ENCODE measurements at regions not wholly inside any gene's neighbourhood (a gene's known extent, or its start where the extent isn't known, plus 50 kb on each side); places are given as distances from the start of the nearest gene placed in this dataset.

DNA sequence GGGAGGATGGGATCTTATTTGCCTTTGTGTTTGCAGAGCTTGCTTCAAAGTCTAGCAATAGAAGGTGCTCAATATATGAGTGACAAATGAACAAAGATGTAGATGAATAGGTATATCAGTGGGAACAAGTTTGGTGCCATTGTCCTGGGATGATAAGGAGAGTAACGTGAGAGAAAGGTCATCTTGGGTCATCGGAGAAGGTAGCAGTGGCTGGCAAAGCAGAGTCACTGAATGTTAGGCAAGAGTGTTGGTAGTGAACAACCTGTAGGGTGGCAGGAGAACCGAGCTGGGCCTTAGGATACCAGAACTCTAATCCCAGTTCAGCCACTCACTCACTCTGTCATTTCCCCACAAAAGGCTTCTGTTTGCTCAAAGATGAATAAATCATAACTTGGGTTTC lies 87.2 kb downstream of the CCDC71L start:
- no peak overlapping the region for H3K27ac ChIP-seq (ENCODE audit: low read depth, low read length)
- ChIA-PET POLR2A (no interaction called here), CTCF (interaction anchor here (1.3 kb wide), 1 partner anchor 56 kb away, joined by 7 read pairs; no protein-coding TSS in a partner anchor)
- no peaks in the 10 kb centered on the region for H3K27me3 ChIP-seq (ENCODE audit: control insufficient read depth, insufficient read depth, low read length)
- no peak for DNase-seq (ENCODE audit: low read depth, low spot score)
- no peak overlapping the region for H3K4me3 ChIP-seq (ENCODE audit: low read depth, low read length)
- H3K9me3 ChIP-seq (ENCODE audit: control insufficient read depth, insufficient read depth, low read length), result peaks cover 3% of the 10 kb centered on the region; the same call in 1 of the 2 replicates
- TF ChIP-seq, protein P1, sequence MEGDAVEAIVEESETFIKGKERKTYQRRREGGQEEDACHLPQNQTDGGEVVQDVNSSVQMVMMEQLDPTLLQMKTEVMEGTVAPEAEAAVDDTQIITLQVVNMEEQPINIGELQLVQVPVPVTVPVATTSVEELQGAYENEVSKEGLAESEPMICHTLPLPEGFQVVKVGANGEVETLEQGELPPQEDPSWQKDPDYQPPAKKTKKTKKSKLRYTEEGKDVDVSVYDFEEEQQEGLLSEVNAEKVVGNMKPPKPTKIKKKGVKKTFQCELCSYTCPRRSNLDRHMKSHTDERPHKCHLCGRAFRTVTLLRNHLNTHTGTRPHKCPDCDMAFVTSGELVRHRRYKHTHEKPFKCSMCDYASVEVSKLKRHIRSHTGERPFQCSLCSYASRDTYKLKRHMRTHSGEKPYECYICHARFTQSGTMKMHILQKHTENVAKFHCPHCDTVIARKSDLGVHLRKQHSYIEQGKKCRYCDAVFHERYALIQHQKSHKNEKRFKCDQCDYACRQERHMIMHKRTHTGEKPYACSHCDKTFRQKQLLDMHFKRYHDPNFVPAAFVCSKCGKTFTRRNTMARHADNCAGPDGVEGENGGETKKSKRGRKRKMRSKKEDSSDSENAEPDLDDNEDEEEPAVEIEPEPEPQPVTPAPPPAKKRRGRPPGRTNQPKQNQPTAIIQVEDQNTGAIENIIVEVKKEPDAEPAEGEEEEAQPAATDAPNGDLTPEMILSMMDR (IDR thresholded peaks at IDR 0.05; ENCODE audit: low read depth, low read length), result no peak

GRCh38 chr7:106573125-106573663 lies 87.8 kb downstream of the CCDC71L start:
- H3K9me3 ChIP-seq (ENCODE audit: control insufficient read depth, insufficient read depth, low read length), result peaks cover 3% of the 10 kb centered on the region; the same call in 1 of the 2 replicates
- POLR2A ChIA-PET, result no interaction called here
- CTCF ChIA-PET, result interaction anchor here (1.3 kb wide), 1 partner anchor 56 kb away, joined by 7 read pairs; no protein-coding TSS in a partner anchor
- TF ChIP-seq, protein P1 (IDR thresholded peaks at IDR 0.05; ENCODE audit: low read depth, low read length), result no peak
- no peak for DNase-seq (ENCODE audit: low read depth, low spot score)
- no peak overlapping the region for H3K27ac ChIP-seq (ENCODE audit: low read depth, low read length)
- H3K4me3 ChIP-seq (ENCODE audit: low read depth, low read length), result no peak overlapping the region
- H3K27me3 ChIP-seq (ENCODE audit: control insufficient read depth, insufficient read depth, low read length), result no peaks in the 10 kb centered on the region

DNA sequence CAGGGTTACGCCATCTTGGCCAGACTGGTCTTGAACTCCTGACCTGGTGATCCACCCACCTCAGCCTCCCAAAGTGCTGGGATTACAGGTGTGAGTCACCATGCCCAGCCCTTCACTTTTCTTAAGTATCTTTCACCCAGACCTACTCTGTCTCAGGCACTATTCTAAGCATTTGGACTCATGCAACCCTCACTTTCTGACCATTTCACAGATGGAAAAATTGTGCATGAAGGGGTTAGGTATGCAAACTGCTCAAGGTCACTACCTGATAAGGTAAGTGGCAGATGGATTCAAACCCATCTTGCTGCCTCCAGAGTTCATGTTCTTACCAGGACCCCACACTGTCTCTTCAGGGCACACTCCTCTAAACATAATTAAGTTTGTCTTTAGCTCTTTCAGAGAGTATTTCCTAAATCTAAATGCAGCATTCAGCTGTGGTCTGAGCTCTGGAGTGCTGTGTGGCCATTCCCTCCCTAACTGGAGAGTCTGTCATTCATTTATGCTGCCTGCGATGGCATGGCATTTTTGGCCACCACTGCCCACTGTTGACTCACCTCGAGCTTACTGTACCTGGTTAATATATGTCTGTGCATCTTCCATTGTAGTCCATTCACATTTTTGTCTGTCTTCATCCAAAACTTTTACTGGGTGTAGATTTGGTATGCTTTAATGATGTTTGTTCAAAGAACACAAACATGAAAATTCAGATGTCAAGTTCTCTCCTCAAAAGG lies 88.4 kb downstream of the CCDC71L start:
- TF ChIP-seq, protein P1 (IDR thresholded peaks at IDR 0.05; ENCODE audit: low read depth, low read length), result no peak
- H3K4me3 ChIP-seq (ENCODE audit: low read depth, low read length), result no peak overlapping the region
- H3K27me3 ChIP-seq (ENCODE audit: control insufficient read depth, insufficient read depth, low read length), result no peaks in the 10 kb centered on the region
- ChIA-PET POLR2A (no interaction called here), CTCF (interaction anchor here (1.3 kb wide), 1 partner anchor 57 kb away, joined by 7 read pairs; no protein-coding TSS in a partner anchor)
- DNase-seq (ENCODE audit: low read depth, low spot score), result no peak
- no peak overlapping the region for H3K27ac ChIP-seq (ENCODE audit: low read depth, low read length)
- H3K9me3 ChIP-seq (ENCODE audit: control insufficient read depth, insufficient read depth, low read length), result peaks cover 3% of the 10 kb centered on the region; the same call in 1 of the 2 replicates

DNA sequence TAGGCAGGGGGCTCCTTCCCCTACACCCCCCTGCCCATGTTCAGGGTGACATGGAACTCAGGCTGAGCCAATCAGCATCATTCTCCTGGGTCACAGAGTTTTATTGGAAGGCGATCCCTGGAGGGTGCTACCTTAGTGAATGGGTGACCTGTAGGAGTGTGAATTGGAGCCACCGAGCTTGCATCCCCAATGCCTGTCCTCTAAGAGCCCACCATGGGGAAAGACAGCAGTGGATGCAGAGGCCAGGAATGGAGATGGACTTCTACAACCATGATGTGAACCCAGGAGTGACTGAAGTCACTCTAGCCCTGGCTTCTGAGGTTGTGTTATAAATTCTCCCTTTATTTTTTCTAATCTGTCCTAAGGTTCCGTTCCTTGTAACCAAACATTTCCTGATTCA lies 89.4 kb downstream of the CCDC71L start:
- ChIA-PET CTCF (interaction anchor here (0.7 kb wide), 1 partner anchor 1594 kb away, joined by 3 read pairs; no protein-coding TSS in a partner anchor), POLR2A (no interaction called here)
- Histone ChIP-seq H3K4me3 (ENCODE audit: low read depth, low read length) (no peak overlapping the region), H3K9me3 (ENCODE audit: control insufficient read depth, insufficient read depth, low read length) (peaks cover 3% of the 10 kb centered on the region; the same call in 1 of the 2 replicates), H3K27ac (ENCODE audit: low read depth, low read length) (no peak overlapping the region), H3K27me3 (ENCODE audit: control insufficient read depth, insufficient read depth, low read length) (no peaks in the 10 kb centered on the region)
- DNase-seq (ENCODE audit: low read depth, low spot score), result no peak
- TF ChIP-seq, protein P1 (IDR thresholded peaks at IDR 0.05; ENCODE audit: low read depth, low read length), result no peak

DNA sequence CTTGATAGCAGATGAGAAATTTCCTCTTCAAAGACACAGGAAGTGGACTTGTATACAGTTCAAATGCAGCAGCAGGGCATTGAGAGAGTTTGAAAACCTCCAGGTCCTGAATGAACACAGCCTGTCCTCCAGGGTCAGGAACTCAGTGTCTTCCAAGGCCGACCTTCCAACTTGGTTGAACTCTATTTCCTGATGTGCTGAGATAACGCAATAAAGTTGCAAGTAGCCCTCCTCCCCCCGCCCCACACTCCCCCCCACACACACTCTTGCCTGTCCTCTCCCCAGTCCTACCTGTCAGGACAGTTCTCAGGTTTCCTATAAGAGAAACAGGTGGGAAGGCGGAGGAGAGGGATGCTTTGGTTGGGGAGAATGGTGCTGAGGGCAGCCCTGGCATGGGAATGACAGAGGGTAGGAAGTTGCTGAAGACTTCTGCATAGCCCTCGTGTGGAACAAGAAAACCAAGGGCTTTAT lies 90.0 kb downstream of the CCDC71L start:
- no peak overlapping the region for H3K4me3 ChIP-seq (ENCODE audit: low read depth, low read length)
- peaks cover 3% of the 10 kb centered on the region; the same call in 1 of the 2 replicates for H3K9me3 ChIP-seq (ENCODE audit: control insufficient read depth, insufficient read depth, low read length)
- ChIA-PET POLR2A (no interaction called here), CTCF (no interaction called here)
- DNase-seq (ENCODE audit: low read depth, low spot score), result no peak
- no peaks in the 10 kb centered on the region for H3K27me3 ChIP-seq (ENCODE audit: control insufficient read depth, insufficient read depth, low read length)
- TF ChIP-seq, protein P1 (IDR thresholded peaks at IDR 0.05; ENCODE audit: low read depth, low read length), result no peak
- no peak overlapping the region for H3K27ac ChIP-seq (ENCODE audit: low read depth, low read length)

Measured in AG04450 (cell line).